ENCODE measurements at regions not wholly inside any gene's neighbourhood (a gene's known extent, or its start where the extent isn't known, plus 50 kb on each side); places are given as distances from the start of the nearest gene placed in this dataset.

DNA sequence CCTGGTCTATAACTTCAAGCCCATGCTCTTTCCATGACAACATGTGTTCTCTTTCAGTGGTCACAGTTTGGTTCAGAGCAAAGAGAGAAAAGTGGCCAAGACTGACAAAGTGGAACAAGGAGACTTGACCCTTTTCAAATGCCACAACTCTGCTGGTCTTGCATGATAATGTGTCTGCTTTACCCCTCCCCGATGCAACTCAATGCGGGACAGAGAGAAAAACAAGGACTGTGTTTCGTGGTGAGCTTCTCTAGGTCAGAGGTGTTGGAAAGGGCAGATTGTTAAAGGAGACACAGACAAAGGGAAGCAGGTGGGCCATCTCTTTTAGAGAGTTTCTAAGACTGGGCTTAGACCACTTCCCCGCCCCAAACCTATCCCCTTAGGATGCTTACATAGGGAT, 61.6 kb upstream of the SERTM1 start:
- DNase-seq (no peak), ATAC-seq (no peak)
- H3K27ac ChIP-seq (ENCODE audit: low read length), result no peak overlapping the region
- intact Hi-C loops (cut with DNase I), result no loop called here
- no peak overlapping the region for H3K4me3 ChIP-seq (ENCODE audit: low read length)
- no peaks in the 10 kb centered on the region for H3K9me3 ChIP-seq (ENCODE audit: control insufficient read depth, low read length)
- WGBS, result 56% methylated on average over 4 of the region's 4 CpGs
- H3K4me1 ChIP-seq (ENCODE audit: control insufficient read depth, insufficient read depth, low read length), result no peaks in the 10 kb centered on the region
- H3K27me3 ChIP-seq (ENCODE audit: control insufficient read depth, insufficient read depth), result no peaks in the 10 kb centered on the region

DNA sequence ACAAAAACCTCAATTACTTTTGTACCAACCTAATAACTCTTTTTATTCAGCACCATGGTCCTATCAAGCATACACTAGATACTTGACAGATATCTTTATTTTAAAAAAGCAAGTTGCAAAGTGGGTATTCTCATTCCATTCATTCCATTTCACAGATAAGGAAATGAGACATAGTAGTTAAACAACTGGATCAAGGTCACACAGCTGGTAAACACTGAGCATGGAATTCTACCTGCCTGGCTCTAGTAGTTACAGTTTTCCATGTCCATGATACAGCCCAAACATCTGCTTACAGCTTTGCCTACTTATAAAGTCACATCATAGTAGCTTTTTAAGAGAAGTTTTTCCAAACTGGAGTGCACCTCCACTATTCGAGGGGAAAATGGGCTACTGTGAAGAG, 57.1 kb upstream of the SERTM1 start:
- Histone ChIP-seq H3K4me3 (ENCODE audit: low read length) (no peak overlapping the region), H3K4me1 (ENCODE audit: control insufficient read depth, insufficient read depth, low read length) (no peaks in the 10 kb centered on the region), H3K9me3 (ENCODE audit: control insufficient read depth, low read length) (no peaks in the 10 kb centered on the region), H3K27me3 (ENCODE audit: control insufficient read depth, insufficient read depth) (no peaks in the 10 kb centered on the region), H3K27ac (ENCODE audit: low read length) (no peak overlapping the region)
- no peak for ATAC-seq
- 83% methylated on average over 1 of the region's 1 CpG for WGBS
- DNase-seq, result no peak
- intact Hi-C loops (cut with DNase I), result no loop called here

- intact Hi-C loops (cut with DNase I), result no loop called here
- no peaks in the 10 kb centered on the region for H3K9me3 ChIP-seq (ENCODE audit: control insufficient read depth, low read length)
- WGBS, result 73% methylated on average over 3 of the region's 3 CpGs
Measured at GRCh38 chr13:36619535-36619934, 54.3 kb upstream of the SERTM1 start.

More at GRCh38 chr13:36619535-36619934, 54.3 kb upstream of the SERTM1 start:
- H3K27me3 ChIP-seq (ENCODE audit: control insufficient read depth, insufficient read depth), result no peaks in the 10 kb centered on the region
- no peak overlapping the region for H3K27ac ChIP-seq (ENCODE audit: low read length)
- DNase-seq (no peak), ATAC-seq (no peak)
- no peaks in the 10 kb centered on the region for H3K4me1 ChIP-seq (ENCODE audit: control insufficient read depth, insufficient read depth, low read length)
- H3K4me3 ChIP-seq (ENCODE audit: low read length), result no peak overlapping the region
